Kidney epithelial cell (primary cell): ENCODE measurements at regions not wholly inside any gene's neighbourhood (a gene's known extent, or its start where the extent isn't known, plus 50 kb on each side); places are given as distances from the start of the nearest gene placed in this dataset.
A peak's percentile ranks its signal among the peaks of the same experiment; 100 is the strongest.

Experiments used
- DNase-seq: peaks from one replicate; pipeline ENCODE4 v3.0.0-alpha.2; 2010; ENCODE audit warnings: low read depth
- H3K27me3 ChIP-seq: 2 replicates; pipeline ENCODE4 v1.6.0; 2011; ENCODE audit warnings: low read length; ENCODE audit not compliant: control insufficient read depth, insufficient read depth
- H3K36me3 ChIP-seq: 2 replicates; pipeline ENCODE4 v1.5.1; 2011; ENCODE audit warnings: low read length; ENCODE audit not compliant: control insufficient read depth, insufficient read depth
- H3K4me3 ChIP-seq: 2 replicates; pipeline ENCODE4 v1.5.1; 2011; ENCODE audit warnings: low read depth, mild to moderate bottlenecking, control low read depth, low read length
- TF ChIP-seq, protein P1 (sequence below): IDR thresholded peaks from 2 replicates; pipeline ENCODE4 v1.5.1; 2011; ENCODE audit warnings: mild to moderate bottlenecking, moderate library complexity, low read length, control low read depth, inconsistent platforms; ENCODE audit not compliant: insufficient read depth, poor library complexity, severe bottlenecking

- TF ChIP-seq, protein P1, sequence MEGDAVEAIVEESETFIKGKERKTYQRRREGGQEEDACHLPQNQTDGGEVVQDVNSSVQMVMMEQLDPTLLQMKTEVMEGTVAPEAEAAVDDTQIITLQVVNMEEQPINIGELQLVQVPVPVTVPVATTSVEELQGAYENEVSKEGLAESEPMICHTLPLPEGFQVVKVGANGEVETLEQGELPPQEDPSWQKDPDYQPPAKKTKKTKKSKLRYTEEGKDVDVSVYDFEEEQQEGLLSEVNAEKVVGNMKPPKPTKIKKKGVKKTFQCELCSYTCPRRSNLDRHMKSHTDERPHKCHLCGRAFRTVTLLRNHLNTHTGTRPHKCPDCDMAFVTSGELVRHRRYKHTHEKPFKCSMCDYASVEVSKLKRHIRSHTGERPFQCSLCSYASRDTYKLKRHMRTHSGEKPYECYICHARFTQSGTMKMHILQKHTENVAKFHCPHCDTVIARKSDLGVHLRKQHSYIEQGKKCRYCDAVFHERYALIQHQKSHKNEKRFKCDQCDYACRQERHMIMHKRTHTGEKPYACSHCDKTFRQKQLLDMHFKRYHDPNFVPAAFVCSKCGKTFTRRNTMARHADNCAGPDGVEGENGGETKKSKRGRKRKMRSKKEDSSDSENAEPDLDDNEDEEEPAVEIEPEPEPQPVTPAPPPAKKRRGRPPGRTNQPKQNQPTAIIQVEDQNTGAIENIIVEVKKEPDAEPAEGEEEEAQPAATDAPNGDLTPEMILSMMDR = no peak
- no peak overlapping the region for H3K4me3 ChIP-seq
Measured at GRCh38 chr4:10179957-10180602, 63.5 kb upstream of the WDR1 start.

GRCh38 chr4:10178763-10179162, 62.2 kb upstream of the WDR1 start:
- TF ChIP-seq, protein P1 = no peak
- no peak for DNase-seq
- no peaks in the 10 kb centered on the region for H3K36me3 ChIP-seq
- no peak overlapping the region for H3K4me3 ChIP-seq
- H3K27me3 ChIP-seq = no peaks in the 10 kb centered on the region

More at GRCh38 chr4:10179957-10180602, 63.5 kb upstream of the WDR1 start:
- Histone ChIP-seq H3K27me3 (no peaks in the 10 kb centered on the region), H3K36me3 (no peaks in the 10 kb centered on the region)
- DNase-seq = no peak

DNA sequence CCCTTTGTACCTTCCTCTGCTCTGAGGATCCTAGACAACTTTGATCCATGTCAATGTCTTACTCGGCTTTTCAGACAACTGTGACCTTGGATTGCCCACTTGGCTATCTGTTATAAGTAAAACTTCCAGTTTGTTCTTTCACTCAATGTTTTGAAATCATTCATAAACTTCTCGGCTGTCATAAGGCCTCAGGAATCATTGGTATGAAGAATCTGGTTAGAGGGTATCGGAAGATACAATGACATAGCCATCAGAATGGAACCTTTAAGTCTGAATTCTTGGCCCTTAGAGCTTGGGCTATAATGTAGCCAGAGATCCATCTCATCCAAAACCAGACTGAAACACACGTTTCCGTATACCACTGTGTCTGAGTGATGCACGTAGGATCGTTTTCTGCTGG, 59.0 kb upstream of the WDR1 start:
- H3K36me3 ChIP-seq = no peaks in the 10 kb centered on the region
- no peak overlapping the region for H3K4me3 ChIP-seq
- no peaks in the 10 kb centered on the region for H3K27me3 ChIP-seq
- DNase-seq = no peak
- TF ChIP-seq, protein P1 = no peak

DNA sequence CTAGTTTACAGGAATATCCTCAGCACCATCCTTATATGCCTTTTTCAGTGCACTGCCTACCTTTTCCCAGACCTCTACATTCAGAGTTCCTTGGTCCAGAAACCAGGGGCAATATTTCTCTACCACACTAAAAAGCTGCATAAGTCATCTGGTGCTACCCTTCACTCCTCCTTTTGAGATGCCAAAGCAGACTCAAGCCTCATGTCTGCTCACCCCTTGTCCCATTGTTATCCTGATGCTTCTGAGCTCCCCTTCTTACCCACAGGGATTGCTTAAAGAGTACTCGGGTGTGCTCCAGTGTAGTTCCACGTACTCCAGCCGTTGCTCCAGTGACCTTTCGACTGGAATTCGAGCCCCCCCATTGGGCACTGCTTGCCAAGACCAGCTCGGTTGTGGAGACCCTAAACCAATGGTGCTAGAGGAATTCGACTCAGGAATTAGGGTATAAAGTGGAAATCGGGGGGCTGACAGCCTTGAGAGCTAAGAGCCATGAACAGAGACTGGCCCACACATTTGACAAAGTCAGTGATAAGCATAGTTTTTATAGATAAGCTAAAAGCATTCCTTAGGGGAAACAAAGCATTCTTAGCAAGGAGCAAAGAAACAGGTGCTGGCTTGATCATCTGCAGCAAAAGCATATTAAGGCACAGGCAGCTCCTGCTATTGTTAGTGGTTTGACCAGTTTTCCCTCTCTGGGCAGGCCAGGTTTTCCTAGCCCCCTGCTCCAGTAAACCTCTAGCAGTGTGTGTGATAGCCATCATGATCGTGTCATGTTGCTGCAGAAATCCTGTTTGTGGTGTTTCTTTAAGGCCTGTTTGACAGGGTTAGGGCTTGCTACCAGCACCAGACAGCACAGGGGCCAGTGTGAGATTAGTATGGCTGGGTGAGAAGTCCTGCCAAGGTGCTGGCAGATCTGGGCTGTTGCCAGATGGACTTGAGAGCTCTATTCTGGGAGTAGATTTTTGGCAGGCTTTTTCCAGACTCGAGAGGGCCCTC, 57.5 kb upstream of the WDR1 start:
- TF ChIP-seq, protein P1 = no peak
- DNase-seq = no peak
- Histone ChIP-seq H3K36me3 (no peaks in the 10 kb centered on the region), H3K27me3 (no peaks in the 10 kb centered on the region), H3K4me3 (no peak overlapping the region)

DNA sequence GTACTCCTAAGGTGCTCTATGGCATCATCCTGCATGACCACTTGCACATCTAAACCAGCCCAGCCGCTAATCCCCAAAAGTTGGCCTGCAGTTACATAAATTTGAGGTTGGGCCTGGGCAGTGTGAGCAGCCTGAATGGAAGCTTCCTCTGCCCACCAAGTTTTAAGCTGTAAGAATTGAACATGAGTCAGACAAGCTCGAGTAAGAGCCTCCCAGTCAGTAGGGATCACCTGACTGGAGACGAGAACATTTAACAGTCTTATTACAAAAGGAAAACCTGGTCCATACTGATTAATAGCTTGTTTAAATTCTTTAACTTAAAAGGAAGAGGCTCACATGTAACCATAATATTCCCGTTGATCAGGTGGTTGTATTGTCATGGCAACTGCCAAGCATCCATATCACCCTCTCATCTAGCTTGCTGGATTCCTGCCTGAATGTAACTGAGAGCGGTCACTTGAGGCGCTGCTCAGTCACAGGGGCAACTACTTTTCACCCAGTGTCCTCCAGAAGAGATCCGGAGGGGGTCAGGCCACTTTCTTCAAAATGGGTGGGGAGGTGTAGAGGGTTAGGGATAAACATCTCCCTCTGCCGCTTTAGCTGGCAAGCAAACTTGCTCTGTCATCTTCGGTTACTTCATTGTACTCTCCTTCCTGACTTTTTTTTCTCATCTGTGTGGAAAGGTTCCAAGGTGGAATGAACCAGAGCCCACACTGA, 56.6 kb upstream of the WDR1 start:
- no peaks in the 10 kb centered on the region for H3K27me3 ChIP-seq
- DNase-seq = no peak
- no peak overlapping the region for H3K4me3 ChIP-seq
- H3K36me3 ChIP-seq = no peaks in the 10 kb centered on the region
- TF ChIP-seq, protein P1 = peak; percentile 20
